Stomach (tissue), 8 donors: ENCODE measurements at regions not wholly inside any gene's neighbourhood (a gene's known extent, or its start where the extent isn't known, plus 50 kb on each side); places are given as distances from the start of the nearest gene placed in this dataset.

Source experiments
- DNase-seq, 2 donors: peaks; one replicate each; pipeline versions ENCODE4 v3.0.0 to v3.0.0-alpha.2; 2013 to 2019
- H3K27ac ChIP-seq, 5 donors: fragments of 200-600 bp in 4 of 5; sonication (generic) in 4 of 5; one replicate each; pipeline ENCODE4 v1.5.1; 2013 to 2019; ENCODE audit warnings: mild to moderate bottlenecking in 1 of 5, moderate library complexity in 1 of 5
- H3K27me3 ChIP-seq, 3 donors: fragments of 200-600 bp; sonication (generic); one replicate each; pipeline ENCODE4 v1.5.1; 2017 to 2019; ENCODE audit warnings: mixed run types in 1 of 3
- H3K36me3 ChIP-seq, 4 donors: fragments of 200-600 bp; sonication (generic); 1 replicate in 3 of 4; 2 replicates in 1 of 4; pipeline ENCODE4 v1.5.1; 2016 to 2019
- H3K4me1 ChIP-seq, 4 donors: fragments of 200-600 bp; sonication (generic); one replicate each; pipeline ENCODE4 v1.5.1; 2016 to 2019
- H3K4me3 ChIP-seq, 4 donors: fragments of 200-600 bp; sonication (generic) in 3 of 4; one replicate each; pipeline ENCODE4 v1.5.1; 2016 to 2019; ENCODE audit warnings: mild to moderate bottlenecking in 1 of 4
- H3K9me3 ChIP-seq, 4 donors: fragments of 200-600 bp; sonication (generic); one replicate each; pipeline ENCODE4 v1.5.1; 2016 to 2019
- CTCF ChIP-seq, 7 experiments: fragments of 450-650 bp in 4 of 7; fragments of 200-600 bp in 3 of 7; sonication (generic) in 3 of 7; IDR thresholded peaks; one replicate each; pipeline ENCODE4 v1.5.1; 2016 to 2019; ENCODE audit warnings: antibody characterized with exemption in 7 of 7, control low read depth in 2 of 7, mild to moderate bottlenecking in 1 of 7
- EP300 ChIP-seq: sonication (generic); formaldehyde crosslinking; IDR thresholded peaks from one replicate; pipeline ENCODE4 v1.6.1; 2017; ENCODE audit warnings: antibody characterized with exemption
- POLR2A ChIP-seq, 4 donors: fragments of 450-650 bp; IDR thresholded peaks; one replicate each; pipeline ENCODE4 v1.6.1; 2016; ENCODE audit warnings: antibody characterized with exemption in 4 of 4, control low read depth in 2 of 4, mild to moderate bottlenecking in 1 of 4, moderate library complexity in 1 of 4
- POLR2AphosphoS5 ChIP-seq, 3 donors: sonication (generic); formaldehyde crosslinking; IDR thresholded peaks; one replicate each; pipeline ENCODE4 v1.6.1; 2016; ENCODE audit warnings: antibody characterized with exemption in 3 of 3
- WGBS, 5 donors: extraction: QIAGEN DNeasy Blood & Tissue Kit in 3 of 5; methylation state at CpG; one replicate each; pipeline versions ENCODE4 v1.1.5 to v1.1.7; 2013 to 2018; 5-methylcytosine and 5-hydroxymethylcytosine counted together
- intact Hi-C: fragments of 100-400 bp; cut with DNase I; formaldehyde crosslinking; loops from one replicate; pipeline ENCODE4 v1.15.1; 2023; ENCODE audit warnings: low total_unique reads
- donor health status: healthy with polysubstance abuse.
- donor health status: Bipolar disorder and iron deficiency.
- donor health status: healthy.

GRCh38 chr2:52429171-52429570 lies 1338.4 kb upstream of the CHAC2 start:
- intact Hi-C loops, result no loop called here
- Histone ChIP-seq H3K4me1 (no peaks in the 10 kb centered on the region), H3K9me3 (no peaks in the 10 kb centered on the region), H3K27me3 (no peaks in the 10 kb centered on the region), H3K4me3 (no peak overlapping the region), H3K27ac (no peak overlapping the region), H3K36me3 (no peaks in the 10 kb centered on the region)
- no peak for DNase-seq
- no peak for TF ChIP-seq POLR2A (IDR thresholded peaks at IDR 0.05)
- no peak for TF ChIP-seq CTCF (IDR thresholded peaks at IDR 0.05)
- TF ChIP-seq POLR2AphosphoS5 (IDR thresholded peaks at IDR 0.05), result no peak
- TF ChIP-seq EP300, result no peak
- 28 to 56% (median 38%) methylated on average over 2 of the region's 2 CpGs for WGBS, 5 donors

GRCh38 chr2:52428224-52428623 lies 1339.4 kb upstream of the CHAC2 start:
- intact Hi-C loops, result no loop called here
- no peaks in the 10 kb centered on the region for H3K36me3 ChIP-seq
- no peak overlapping the region for H3K27ac ChIP-seq
- WGBS, 5 donors, result 76 to 92% (median 82%) methylated on average over 2 of the region's 2 CpGs
- no peak for DNase-seq
- no peaks in the 10 kb centered on the region for H3K27me3 ChIP-seq
- H3K4me3 ChIP-seq, result no peak overlapping the region
- no peaks in the 10 kb centered on the region for H3K9me3 ChIP-seq
- TF ChIP-seq EP300, result no peak
- TF ChIP-seq POLR2AphosphoS5 (IDR thresholded peaks at IDR 0.05), result no peak
- TF ChIP-seq POLR2A (IDR thresholded peaks at IDR 0.05), result no peak
- no peak for TF ChIP-seq CTCF (IDR thresholded peaks at IDR 0.05)
- no peaks in the 10 kb centered on the region for H3K4me1 ChIP-seq

- H3K4me1 ChIP-seq, result no peaks in the 10 kb centered on the region
- TF ChIP-seq CTCF (IDR thresholded peaks at IDR 0.05) (no peak), EP300 (no peak), POLR2A (IDR thresholded peaks at IDR 0.05) (no peak), POLR2AphosphoS5 (IDR thresholded peaks at IDR 0.05) (no peak)
- no peaks in the 10 kb centered on the region for H3K36me3 ChIP-seq
- WGBS, 5 donors, result 56 to 69% (median 64%) methylated on average over 2 of the region's 2 CpGs
- intact Hi-C loops, result no loop called here
- H3K4me3 ChIP-seq, result no peak overlapping the region
- H3K27me3 ChIP-seq, result no peaks in the 10 kb centered on the region
- no peak for DNase-seq
- H3K9me3 ChIP-seq, result peaks cover 0 to 12% (median 10%) of the 10 kb centered on the region in 4 donors
- H3K27ac ChIP-seq, result no peak overlapping the region
These were observed 1343.9 kb upstream of the CHAC2 start for GRCh38 chr2:52423655-52424054.

GRCh38 chr2:52423111-52423510 lies 1344.5 kb upstream of the CHAC2 start:
- Histone ChIP-seq H3K36me3 (no peaks in the 10 kb centered on the region), H3K4me1 (no peaks in the 10 kb centered on the region), H3K4me3 (no peak overlapping the region), H3K27me3 (no peaks in the 10 kb centered on the region), H3K9me3 (peaks cover 0 to 12% (median 10%) of the 10 kb centered on the region in 4 donors), H3K27ac (no peak overlapping the region)
- TF ChIP-seq CTCF (IDR thresholded peaks at IDR 0.05) (no peak), POLR2AphosphoS5 (IDR thresholded peaks at IDR 0.05) (no peak), EP300 (no peak), POLR2A (IDR thresholded peaks at IDR 0.05) (no peak)
- no peak for DNase-seq
- WGBS, 5 donors, result 87 to 92% (median 92%) methylated on average over 1 of the region's 1 CpG
- intact Hi-C loops, result no loop called here
